Hepatocyte (in vitro differentiated cells): ENCODE measurements at regions not wholly inside any gene's neighbourhood (a gene's known extent, or its start where the extent isn't known, plus 50 kb on each side); places are given as distances from the start of the nearest gene placed in this dataset.

Experiments
- DNase-seq: peaks from one replicate; pipeline ENCODE4 v3.0.0-alpha.2; 2016; ENCODE audit warnings: low spot score
- H2AFZ ChIP-seq: fragments of 200-600 bp; sonication (generic); 2 replicates; pipeline ENCODE4 v1.6.0; 2016; ENCODE audit warnings: antibody characterized with exemption, mild to moderate bottlenecking
- H3K27ac ChIP-seq: fragments of 200-600 bp; sonication (generic); 2 replicates; pipeline ENCODE4 v1.5.1; 2016; ENCODE audit warnings: mild to moderate bottlenecking
- H3K27me3 ChIP-seq: fragments of 200-600 bp; sonication (generic); 2 replicates; pipeline ENCODE4 v1.6.1; 2016
- H3K36me3 ChIP-seq: fragments of 200-600 bp; sonication (generic); replicated peaks from 2 replicates; pipeline ENCODE4 v1.5.1; 2016; ENCODE audit warnings: low read depth; ENCODE audit not compliant: insufficient read depth
- H3K4me1 ChIP-seq: fragments of 200-600 bp; sonication (generic); 2 replicates; pipeline ENCODE4 v1.5.1; 2016; ENCODE audit warnings: mild to moderate bottlenecking, moderate library complexity; ENCODE audit not compliant: insufficient read depth
- H3K4me2 ChIP-seq: fragments of 200-600 bp; sonication (generic); 2 replicates; pipeline ENCODE4 v1.6.0; 2016
- H3K4me3 ChIP-seq: fragments of 200-600 bp; sonication (generic); 2 replicates; pipeline ENCODE4 v1.5.1; 2016; ENCODE audit warnings: mild to moderate bottlenecking
- H3K79me2 ChIP-seq: fragments of 200-600 bp; sonication (generic); 2 replicates; pipeline ENCODE4 v1.6.0; 2017; ENCODE audit warnings: mild to moderate bottlenecking
- H3K9me2 ChIP-seq: fragments of 200-600 bp; sonication (generic); replicated peaks from 2 replicates; pipeline ENCODE4 v1.6.0; 2017; ENCODE audit warnings: mild to moderate bottlenecking; ENCODE audit not compliant: insufficient read depth
- H3K9me3 ChIP-seq: fragments of 200-600 bp; sonication (generic); 2 replicates; pipeline ENCODE4 v1.5.1; 2016; ENCODE audit warnings: low read depth, mild to moderate bottlenecking
- H4K20me1 ChIP-seq: fragments of 200-600 bp; sonication (generic); 2 replicates; pipeline ENCODE4 v1.6.0; 2016; ENCODE audit warnings: mild to moderate bottlenecking; ENCODE audit not compliant: insufficient read depth, poor library complexity, severe bottlenecking
- CTCF ChIP-seq: fragments of 200-600 bp; sonication (generic); IDR thresholded peaks from 2 replicates; pipeline ENCODE4 v1.5.1; 2016; ENCODE audit warnings: antibody characterized with exemption, mild to moderate bottlenecking; ENCODE audit not compliant: poor library complexity
- EZH2 ChIP-seq: fragments of 200-600 bp; sonication (generic); IDR thresholded peaks from 2 replicates; pipeline ENCODE4 v1.6.1; 2016; ENCODE audit warnings: antibody characterized with exemption, mild to moderate bottlenecking, borderline replicate concordance
- EZH2phosphoT487 ChIP-seq: fragments of 200-600 bp; sonication (generic); IDR thresholded peaks from one replicate; pipeline ENCODE4 v1.6.1; 2018; ENCODE audit warnings: antibody characterized with exemption, mild to moderate bottlenecking, low read depth, moderate library complexity; ENCODE audit not compliant: unreplicated experiment, severe bottlenecking
- WGBS: methylation state at CpG from one replicate; pipeline ENCODE4 v1.1.6; 2016; ENCODE audit warnings: low lambda C conversion rate; ENCODE audit errors: missing lambda C conversion rate; 5-methylcytosine and 5-hydroxymethylcytosine counted together

GRCh38 chr22:47851586-47851985 is 1089.1 kb downstream of the TBC1D22A start:
- Histone ChIP-seq H2AFZ (no peak overlapping the region), H3K27ac (no peak overlapping the region), H3K9me2 (no peaks in the 10 kb centered on the region), H3K9me3 (no peaks in the 10 kb centered on the region), H3K79me2 (no peaks in the 10 kb centered on the region), H3K27me3 (no peaks in the 10 kb centered on the region), H3K4me2 (no peak overlapping the region), H4K20me1 (no peaks in the 10 kb centered on the region), H3K4me1 (no peaks in the 10 kb centered on the region), H3K36me3 (no peaks in the 10 kb centered on the region), H3K4me3 (no peak overlapping the region)
- TF ChIP-seq CTCF (no peak), EZH2 (no peak), EZH2phosphoT487 (no peak)
- no peak for DNase-seq
- 54% methylated on average over 3 of the region's 3 CpGs for WGBS

GRCh38 chr22:47850644-47851151 is 1088.2 kb downstream of the TBC1D22A start:
- no peaks in the 10 kb centered on the region for H3K9me3 ChIP-seq
- H3K9me2 ChIP-seq, result no peaks in the 10 kb centered on the region
- H3K4me2 ChIP-seq, result peak overlapping the region; percentile 23
- 70% methylated on average over 2 of the region's 2 CpGs for WGBS
- no peaks in the 10 kb centered on the region for H3K36me3 ChIP-seq
- H3K27me3 ChIP-seq, result no peaks in the 10 kb centered on the region
- no peaks in the 10 kb centered on the region for H3K4me1 ChIP-seq
- H3K79me2 ChIP-seq, result no peaks in the 10 kb centered on the region
- H3K4me3 ChIP-seq, result no peak overlapping the region
- TF ChIP-seq EZH2 (no peak), EZH2phosphoT487 (no peak), CTCF (no peak)
- H4K20me1 ChIP-seq, result no peaks in the 10 kb centered on the region
- H2AFZ ChIP-seq, result no peak overlapping the region
- no peak overlapping the region for H3K27ac ChIP-seq
- peak; percentile 28 for DNase-seq

GRCh38 chr22:47849576-47849975 is 1087.1 kb downstream of the TBC1D22A start:
- Histone ChIP-seq H3K4me2 (no peak overlapping the region), H4K20me1 (no peaks in the 10 kb centered on the region), H3K79me2 (no peaks in the 10 kb centered on the region), H3K27me3 (no peaks in the 10 kb centered on the region), H3K4me1 (no peaks in the 10 kb centered on the region), H3K9me3 (no peaks in the 10 kb centered on the region), H3K36me3 (no peaks in the 10 kb centered on the region), H3K9me2 (no peaks in the 10 kb centered on the region), H3K4me3 (no peak overlapping the region), H3K27ac (no peak overlapping the region), H2AFZ (no peak overlapping the region)
- no peak for DNase-seq
- TF ChIP-seq CTCF (no peak), EZH2phosphoT487 (no peak), EZH2 (no peak)
- WGBS, result 79% methylated on average over 6 of the region's 6 CpGs
